Neural progenitor cell (in vitro differentiated cells): ENCODE measurements at regions not wholly inside any gene's neighbourhood (a gene's known extent, or its start where the extent isn't known, plus 50 kb on each side); places are given as distances from the start of the nearest gene placed in this dataset.

Experiments used
- EZH2 ChIP-seq: fragments of 200-600 bp; sonication (generic); IDR thresholded peaks from 2 replicates; pipeline ENCODE4 v1.6.1; 2017; ENCODE audit warnings: antibody characterized with exemption, mild to moderate bottlenecking, moderate library complexity
- TF ChIP-seq, protein P1 (sequence below): fragments of 200-600 bp; sonication (generic); IDR thresholded peaks from 2 replicates; pipeline ENCODE4 v1.5.1; 2017; ENCODE audit warnings: antibody characterized with exemption, mild to moderate bottlenecking

DNA sequence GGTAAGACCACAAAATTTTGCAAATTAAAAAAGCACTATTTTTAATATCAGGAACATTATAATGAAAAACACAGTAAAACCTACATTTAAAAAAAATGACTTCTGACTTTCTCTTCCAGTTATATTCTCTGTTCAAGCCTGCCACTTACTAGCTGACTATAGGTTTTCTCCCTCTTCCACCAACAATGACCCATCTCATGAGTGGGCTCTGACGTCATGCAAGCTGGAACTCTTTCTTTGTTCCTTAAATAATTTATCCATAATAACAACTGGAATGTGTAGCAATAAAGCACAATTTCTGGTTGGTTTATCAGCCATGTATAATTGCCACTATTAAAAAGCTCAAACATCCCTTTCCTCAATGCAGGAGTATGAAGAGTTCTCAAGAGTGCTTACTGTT lies 378.1 kb upstream of the FAM174A start:
- no peak for TF ChIP-seq EZH2
- TF ChIP-seq, protein P1, sequence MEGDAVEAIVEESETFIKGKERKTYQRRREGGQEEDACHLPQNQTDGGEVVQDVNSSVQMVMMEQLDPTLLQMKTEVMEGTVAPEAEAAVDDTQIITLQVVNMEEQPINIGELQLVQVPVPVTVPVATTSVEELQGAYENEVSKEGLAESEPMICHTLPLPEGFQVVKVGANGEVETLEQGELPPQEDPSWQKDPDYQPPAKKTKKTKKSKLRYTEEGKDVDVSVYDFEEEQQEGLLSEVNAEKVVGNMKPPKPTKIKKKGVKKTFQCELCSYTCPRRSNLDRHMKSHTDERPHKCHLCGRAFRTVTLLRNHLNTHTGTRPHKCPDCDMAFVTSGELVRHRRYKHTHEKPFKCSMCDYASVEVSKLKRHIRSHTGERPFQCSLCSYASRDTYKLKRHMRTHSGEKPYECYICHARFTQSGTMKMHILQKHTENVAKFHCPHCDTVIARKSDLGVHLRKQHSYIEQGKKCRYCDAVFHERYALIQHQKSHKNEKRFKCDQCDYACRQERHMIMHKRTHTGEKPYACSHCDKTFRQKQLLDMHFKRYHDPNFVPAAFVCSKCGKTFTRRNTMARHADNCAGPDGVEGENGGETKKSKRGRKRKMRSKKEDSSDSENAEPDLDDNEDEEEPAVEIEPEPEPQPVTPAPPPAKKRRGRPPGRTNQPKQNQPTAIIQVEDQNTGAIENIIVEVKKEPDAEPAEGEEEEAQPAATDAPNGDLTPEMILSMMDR, result no peak
